ENCODE measurements at regions not wholly inside any gene's neighbourhood (a gene's known extent, or its start where the extent isn't known, plus 50 kb on each side); places are given as distances from the start of the nearest gene placed in this dataset.

DNA sequence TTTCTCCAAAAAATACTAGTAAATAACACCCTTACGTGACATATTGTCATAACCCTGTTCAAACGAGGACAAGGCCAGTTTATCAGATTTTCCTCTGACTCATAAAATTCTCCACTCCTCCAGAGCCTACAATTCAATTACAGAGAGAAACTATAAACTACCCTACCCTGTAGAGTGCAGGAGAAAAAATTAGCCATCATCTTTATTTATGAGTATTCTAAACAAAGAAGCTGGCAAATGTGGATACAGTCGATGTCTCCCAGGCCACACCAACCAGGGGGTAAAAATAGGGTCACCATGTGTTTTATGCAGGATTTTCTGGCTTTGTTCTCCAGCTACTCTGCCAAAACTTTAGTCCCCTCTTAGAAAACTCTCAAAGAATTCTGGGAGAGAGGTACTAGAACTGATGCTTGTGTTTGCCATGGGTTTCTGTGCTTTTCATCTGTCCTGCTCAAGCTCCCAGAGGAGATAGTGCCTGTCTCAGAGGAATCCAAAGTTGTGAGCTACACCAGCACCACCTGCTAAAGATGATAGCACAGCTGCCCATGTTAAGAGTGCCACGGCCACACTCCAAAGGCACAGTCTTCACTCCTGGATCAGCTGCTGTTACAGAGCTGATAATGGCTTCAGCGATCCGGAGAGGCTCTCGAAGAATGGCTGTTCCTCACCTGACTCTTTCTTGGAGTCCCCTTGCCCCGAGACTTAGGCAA is 150.2 kb downstream of the IMPG2 start:
- ATAC-seq (no peak), FAIRE-seq (no peak), DNase-seq (ENCODE audit: low read depth in 1 of 2, low spot score in 1 of 2) (no peak)
- ChIA-PET CTCF (interaction anchor here (0.9 kb wide), 1 partner anchor 10 kb away, joined by 3 read pairs; no protein-coding TSS in a partner anchor), POLR2A (interaction anchor here (0.6 kb wide), 1 partner anchor 9 kb away, joined by 14 read pairs; no protein-coding TSS in a partner anchor)
- WGBS (ENCODE audit: missing lambda C conversion rate), result 67% methylated on average over 8 of the region's 8 CpGs
- TF ChIP-seq CHD4 (IDR thresholded peaks at IDR 0.05; ENCODE audit: borderline replicate concordance), result no peak
- TF ChIP-seq NR3C1 (IDR thresholded peaks at IDR 0.05), result no peak
- no peak for TF ChIP-seq HOXB13 (CRISPR knock-in tag; IDR thresholded peaks at IDR 0.05; ENCODE audit: low read depth)
- TF ChIP-seq ZC3H11A (IDR thresholded peaks at IDR 0.05), result no peak
- H3K9me3 ChIP-seq, result no peaks in the 10 kb centered on the region
- no peak overlapping the region for H3K4me2 ChIP-seq
- no peaks in the 10 kb centered on the region for H3K4me1 ChIP-seq
- H3K27ac ChIP-seq, result no peak overlapping the region
- H3K4me3 ChIP-seq, result no peak overlapping the region

- ATAC-seq, result no peak
- POLR2A ChIA-PET, result interaction anchor here (0.6 kb wide), 1 partner anchor 9 kb away, joined by 14 read pairs; no protein-coding TSS in a partner anchor
Measured at GRCh38 chr3:101169516-101169915, 150.9 kb downstream of the IMPG2 start.

DNA sequence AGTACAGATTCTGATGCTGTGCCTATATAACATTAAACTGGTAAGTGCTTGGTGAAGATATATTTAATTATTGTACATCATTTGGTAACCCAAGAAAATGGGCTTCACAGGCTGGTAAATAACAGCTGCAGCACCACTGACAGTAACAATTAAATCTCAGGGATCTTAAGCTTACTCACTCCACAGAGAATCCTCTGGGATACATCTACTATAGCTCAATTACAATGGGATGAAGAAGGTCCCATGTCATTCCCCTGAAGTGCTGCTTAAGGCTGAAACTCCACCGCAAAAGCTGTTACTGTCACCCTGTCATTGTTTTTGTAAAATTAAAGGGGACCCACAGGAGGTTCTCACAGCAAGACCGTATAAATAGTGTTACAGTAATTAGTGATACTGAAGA is 153.0 kb downstream of the IMPG2 start:
- Histone ChIP-seq H3K4me2 (no peak overlapping the region), H3K4me3 (no peak overlapping the region), H3K27ac (no peak overlapping the region), H3K9me3 (no peaks in the 10 kb centered on the region), H3K4me1 (no peaks in the 10 kb centered on the region)
- WGBS (ENCODE audit: missing lambda C conversion rate), result 84% methylated on average over 2 of the region's 2 CpGs
- POLR2A ChIA-PET, result no interaction called here
- no peak for DNase-seq (ENCODE audit: low read depth in 1 of 2, low spot score in 1 of 2)
- ATAC-seq, result no peak
- TF ChIP-seq RAD21 (conservative IDR thresholded peaks at IDR 0.05 in 1 of 2, IDR thresholded peaks at IDR 0.05 in 1 of 2), result no peak
- TF ChIP-seq SMC3 (IDR thresholded peaks at IDR 0.05), result no peak
- TF ChIP-seq TP53 (CRISPR knock-in tag; IDR thresholded peaks at IDR 0.05), result no peak
- TF ChIP-seq ELK1 (IDR thresholded peaks at IDR 0.05; ENCODE audit: low read depth, low read length), result no peak
- no peak for FAIRE-seq
- CTCF ChIA-PET, result no interaction called here

More at GRCh38 chr3:101169516-101169915, 150.9 kb downstream of the IMPG2 start:
- Histone ChIP-seq H3K27ac (no peak overlapping the region), H3K9me3 (no peaks in the 10 kb centered on the region), H3K4me2 (no peak overlapping the region), H3K4me1 (no peaks in the 10 kb centered on the region), H3K4me3 (no peak overlapping the region)
- FAIRE-seq (no peak), DNase-seq (ENCODE audit: low read depth in 1 of 2, low spot score in 1 of 2) (no peak)
- CTCF ChIA-PET, result no interaction called here
- TF ChIP-seq NFE2L2 (conservative IDR thresholded peaks at IDR 0.05; ENCODE audit: low read length), result no peak
- TF ChIP-seq RCOR1 (IDR thresholded peaks at IDR 0.05; ENCODE audit: low read depth, low read length), result no peak
- TF ChIP-seq ESRRA (IDR thresholded peaks at IDR 0.05; ENCODE audit: borderline replicate concordance, low read length), result no peak
- TF ChIP-seq FOXS1 (CRISPR knock-in tag; IDR thresholded peaks at IDR 0.05), result no peak
- TF ChIP-seq CBX2 (IDR thresholded peaks at IDR 0.05; ENCODE audit: borderline replicate concordance, low read depth), result no peak
- TF ChIP-seq JUNB (IDR thresholded peaks at IDR 0.05), result no peak
- no peak for TF ChIP-seq FOSL2 (IDR thresholded peaks at IDR 0.05)
- TF ChIP-seq FOSL2 (CRISPR knock-in tag; IDR thresholded peaks at IDR 0.05), result no peak
- no peak for TF ChIP-seq BHLHE40 (IDR thresholded peaks at IDR 0.05; ENCODE audit: low read depth, low read length)
- TF ChIP-seq, protein P1, sequence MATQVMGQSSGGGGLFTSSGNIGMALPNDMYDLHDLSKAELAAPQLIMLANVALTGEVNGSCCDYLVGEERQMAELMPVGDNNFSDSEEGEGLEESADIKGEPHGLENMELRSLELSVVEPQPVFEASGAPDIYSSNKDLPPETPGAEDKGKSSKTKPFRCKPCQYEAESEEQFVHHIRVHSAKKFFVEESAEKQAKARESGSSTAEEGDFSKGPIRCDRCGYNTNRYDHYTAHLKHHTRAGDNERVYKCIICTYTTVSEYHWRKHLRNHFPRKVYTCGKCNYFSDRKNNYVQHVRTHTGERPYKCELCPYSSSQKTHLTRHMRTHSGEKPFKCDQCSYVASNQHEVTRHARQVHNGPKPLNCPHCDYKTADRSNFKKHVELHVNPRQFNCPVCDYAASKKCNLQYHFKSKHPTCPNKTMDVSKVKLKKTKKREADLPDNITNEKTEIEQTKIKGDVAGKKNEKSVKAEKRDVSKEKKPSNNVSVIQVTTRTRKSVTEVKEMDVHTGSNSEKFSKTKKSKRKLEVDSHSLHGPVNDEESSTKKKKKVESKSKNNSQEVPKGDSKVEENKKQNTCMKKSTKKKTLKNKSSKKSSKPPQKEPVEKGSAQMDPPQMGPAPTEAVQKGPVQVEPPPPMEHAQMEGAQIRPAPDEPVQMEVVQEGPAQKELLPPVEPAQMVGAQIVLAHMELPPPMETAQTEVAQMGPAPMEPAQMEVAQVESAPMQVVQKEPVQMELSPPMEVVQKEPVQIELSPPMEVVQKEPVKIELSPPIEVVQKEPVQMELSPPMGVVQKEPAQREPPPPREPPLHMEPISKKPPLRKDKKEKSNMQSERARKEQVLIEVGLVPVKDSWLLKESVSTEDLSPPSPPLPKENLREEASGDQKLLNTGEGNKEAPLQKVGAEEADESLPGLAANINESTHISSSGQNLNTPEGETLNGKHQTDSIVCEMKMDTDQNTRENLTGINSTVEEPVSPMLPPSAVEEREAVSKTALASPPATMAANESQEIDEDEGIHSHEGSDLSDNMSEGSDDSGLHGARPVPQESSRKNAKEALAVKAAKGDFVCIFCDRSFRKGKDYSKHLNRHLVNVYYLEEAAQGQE (IDR thresholded peaks at IDR 0.05), result no peak
- TF ChIP-seq, protein P2, sequence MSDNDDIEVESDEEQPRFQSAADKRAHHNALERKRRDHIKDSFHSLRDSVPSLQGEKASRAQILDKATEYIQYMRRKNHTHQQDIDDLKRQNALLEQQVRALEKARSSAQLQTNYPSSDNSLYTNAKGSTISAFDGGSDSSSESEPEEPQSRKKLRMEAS (IDR thresholded peaks at IDR 0.05), result no peak
- TF ChIP-seq CHD4 (IDR thresholded peaks at IDR 0.05; ENCODE audit: borderline replicate concordance), result no peak
- TF ChIP-seq RARB (CRISPR knock-in tag; IDR thresholded peaks at IDR 0.05), result no peak
- TF ChIP-seq JUN (IDR thresholded peaks at IDR 0.05), result no peak
- TF ChIP-seq RFX5 (IDR thresholded peaks at IDR 0.05), result no peak
- TF ChIP-seq POLR2AphosphoS2 (conservative IDR thresholded peaks at IDR 0.05; ENCODE audit: low read length), result no peak
- no peak for TF ChIP-seq SREBF2 (IDR thresholded peaks at IDR 0.05)
- TF ChIP-seq FOSB (CRISPR knock-in tag; IDR thresholded peaks at IDR 0.05), result no peak
- TF ChIP-seq USF2 (IDR thresholded peaks at IDR 0.05), result no peak
- TF ChIP-seq PHF8 (IDR thresholded peaks at IDR 0.05; ENCODE audit: borderline replicate concordance, low read depth), result no peak
- WGBS (ENCODE audit: missing lambda C conversion rate), result 61% methylated on average over 3 of the region's 3 CpGs
